Left cardiac atrium (tissue), 4 donors: ENCODE measurements at regions not wholly inside any gene's neighbourhood (a gene's known extent, or its start where the extent isn't known, plus 50 kb on each side); places are given as distances from the start of the nearest gene placed in this dataset.
"Not testable (repeated sequence)": the region's sequence is repeated elsewhere in the genome, so short reads cannot be mapped to it uniquely, and the experiment has no call there.

Experiments used
- ATAC-seq, 2 donors: fragments of 200-7000 bp; cut with Tn5 transposase; one replicate each; pipeline ENCODE4 v1.9.1; 2020; ENCODE audit warnings: mild to moderate bottlenecking in 2 of 2, moderate library complexity in 2 of 2
- DNase-seq: peaks from one replicate; pipeline ENCODE4 v3.0.0-alpha.2; 2020
- intact Hi-C, 2 donors: fragments of 100-400 bp; cut with DNase I; formaldehyde crosslinking; loops; one replicate each; pipeline versions ENCODE4 v1.14.1 to v1.15.1; 2022 to 2023
- donor health status: DM: no; HTN: yes; CAD: no.
- donor health status: DM: no; HTN: yes; CAD: no; lungs with severe emphysema.
- donor health status: DM: yes; HTN: yes; CAD: no.
- donor health status: Dilated cardiomyopathy.

GRCh38 chr10:20531241-20531883 lies 365.7 kb downstream of the NEBL start:
- DNase-seq, ATAC-seq, intact Hi-C loops: not testable (repeated sequence)

- intact Hi-C loops = no loop called here
- ATAC-seq = no peak
- no peak for DNase-seq
Measured at GRCh38 chr10:20521186-20521585, 375.9 kb downstream of the NEBL start.

GRCh38 chr10:20515654-20516053 lies 381.5 kb downstream of the NEBL start:
- ATAC-seq (no peak), DNase-seq (no peak)
- intact Hi-C loops = no loop called here

GRCh38 chr10:20512631-20513030 lies 384.5 kb downstream of the NEBL start:
- no peak for DNase-seq
- no peak for ATAC-seq
- intact Hi-C loops = no loop called here

- DNase-seq (no peak), ATAC-seq (no peak)
- intact Hi-C loops = no loop called here
Measured at GRCh38 chr10:20508921-20509320, 388.2 kb downstream of the NEBL start.

GRCh38 chr10:20502903-20503585 lies 394.1 kb downstream of the NEBL start:
- ATAC-seq (no peak), DNase-seq (no peak)
- intact Hi-C loops = no loop called here

GRCh38 chr10:20494474-20494873 lies 402.6 kb downstream of the NEBL start:
- intact Hi-C loops = no loop called here
- ATAC-seq (no peak), DNase-seq (no peak)

GRCh38 chr10:20492447-20492846 lies 404.7 kb downstream of the NEBL start:
- intact Hi-C loops = no loop called here

GRCh38 chr10:20489961-20490360 lies 407.1 kb downstream of the NEBL start:
- intact Hi-C loops = no loop called here

More at GRCh38 chr10:20492447-20492846, 404.7 kb downstream of the NEBL start:
- no peak for DNase-seq
- ATAC-seq = no peak

GRCh38 chr10:20486791-20487190 lies 410.3 kb downstream of the NEBL start:
- DNase-seq = no peak
- intact Hi-C loops = no loop called here

More at GRCh38 chr10:20489961-20490360, 407.1 kb downstream of the NEBL start:
- DNase-seq = no peak
- no peak for ATAC-seq

GRCh38 chr10:20485554-20485953 lies 411.6 kb downstream of the NEBL start:
- no peak for DNase-seq
- no peak for ATAC-seq
- intact Hi-C loops = no loop called here

More at GRCh38 chr10:20486791-20487190, 410.3 kb downstream of the NEBL start:
- no peak for ATAC-seq

- ATAC-seq (no peak), DNase-seq (no peak)
- intact Hi-C loops = no loop called here
Measured at GRCh38 chr10:20481054-20481453, 416.1 kb downstream of the NEBL start.

GRCh38 chr10:20480575-20480974 lies 416.5 kb downstream of the NEBL start:
- DNase-seq, ATAC-seq, intact Hi-C loops: not testable (repeated sequence)

GRCh38 chr10:20474064-20474463 lies 423.0 kb downstream of the NEBL start:
- DNase-seq = no peak
- ATAC-seq = no peak
- intact Hi-C loops = no loop called here

GRCh38 chr10:20473023-20473760 lies 423.9 kb downstream of the NEBL start:
- DNase-seq (no peak), ATAC-seq (no peak)
- intact Hi-C loops = no loop called here

- ATAC-seq = peak in 1 of 2 donors; percentile 49
- DNase-seq = no peak
- intact Hi-C loops = no loop called here
Measured at GRCh38 chr10:20466731-20467130, 430.4 kb downstream of the NEBL start.

GRCh38 chr10:20457649-20458048 lies 439.5 kb downstream of the NEBL start:
- DNase-seq (no peak), ATAC-seq (no peak)
- intact Hi-C loops = no loop called here

- DNase-seq (no peak), ATAC-seq (no peak)
- intact Hi-C loops = no loop called here
Measured at GRCh38 chr10:20455774-20456173, 441.3 kb downstream of the NEBL start.

GRCh38 chr10:20454331-20454730 lies 442.8 kb downstream of the NEBL start:
- intact Hi-C loops = no loop called here
- no peak for ATAC-seq

GRCh38 chr10:20446561-20447193 lies 450.4 kb downstream of the NEBL start:
- intact Hi-C loops = no loop called here
- ATAC-seq = no peak
- DNase-seq = no peak

More at GRCh38 chr10:20454331-20454730, 442.8 kb downstream of the NEBL start:
- no peak for DNase-seq
